SKM-1 (cell line): ENCODE measurements at regions not wholly inside any gene's neighbourhood (a gene's known extent, or its start where the extent isn't known, plus 50 kb on each side); places are given as distances from the start of the nearest gene placed in this dataset.

ENCODE experiments used
- DNase-seq: peaks from one replicate; lab custom pipeline; 2025; ENCODE audit not compliant: unreplicated experiment; lab: John Stamatoyannopoulos, UW

- no peak for DNase-seq
Measured at GRCh38 chr6:165827190-165827518, 164.1 kb upstream of the PDE10A start.

- no peak for DNase-seq
Measured at GRCh38 chr6:165826487-165827189, 163.6 kb upstream of the PDE10A start.

- no peak for DNase-seq
Measured at GRCh38 chr6:165825256-165825815, 162.3 kb upstream of the PDE10A start.

DNA sequence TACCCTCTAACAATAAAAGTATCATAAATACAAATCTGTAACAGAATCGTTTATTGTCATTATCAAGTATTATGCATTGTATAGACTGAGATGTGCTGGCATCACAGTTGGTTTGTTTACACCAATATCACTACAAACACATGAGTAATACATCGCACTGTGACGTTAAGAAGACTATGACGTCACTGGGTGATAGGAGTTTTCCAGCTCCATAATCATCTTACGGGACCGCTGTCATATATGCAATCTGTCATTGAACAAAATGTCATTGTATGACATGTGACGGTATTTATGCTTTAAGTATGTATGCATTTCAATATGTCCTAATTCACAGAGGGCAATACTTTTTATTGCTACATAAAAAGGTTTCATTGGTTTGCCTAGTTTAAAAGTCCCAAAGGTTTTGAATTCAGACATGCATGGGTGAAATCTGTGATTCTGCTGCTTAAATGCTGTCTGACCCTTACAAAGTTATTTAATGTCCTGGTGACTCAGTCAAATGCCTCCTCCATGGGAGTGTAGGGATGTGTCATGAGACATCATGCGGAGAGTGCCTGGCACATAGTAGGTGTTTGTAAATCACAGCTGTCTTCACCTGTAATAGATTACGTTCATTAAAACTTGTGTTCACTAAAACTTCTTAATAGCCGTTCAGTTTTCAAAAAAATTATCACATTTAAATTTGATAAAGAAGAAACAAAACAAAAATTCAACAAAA is 160.7 kb upstream of the PDE10A start:
- no peak for DNase-seq

DNA sequence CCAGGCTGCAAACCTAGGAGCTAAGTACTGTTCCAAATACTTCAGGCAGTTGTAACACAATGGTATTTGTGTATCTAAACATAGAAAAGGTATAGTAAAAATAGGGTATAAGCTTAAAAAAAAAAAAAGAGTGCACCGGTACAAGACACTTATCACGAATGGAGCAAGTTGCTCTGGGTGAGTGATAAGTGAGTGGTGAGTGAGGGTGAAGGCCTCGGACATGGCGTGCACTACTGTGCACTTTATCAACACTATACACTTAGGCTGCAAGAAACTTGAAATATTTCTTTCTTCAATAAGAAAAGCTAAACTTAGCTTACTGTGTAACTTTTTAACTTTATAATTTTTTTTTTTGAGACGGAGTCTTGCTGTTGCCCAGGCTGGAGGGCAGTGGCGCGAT is 159.5 kb upstream of the PDE10A start:
- DNase-seq = no peak

GRCh38 chr6:165821754-165822153 is 158.7 kb upstream of the PDE10A start:
- no peak for DNase-seq

DNA sequence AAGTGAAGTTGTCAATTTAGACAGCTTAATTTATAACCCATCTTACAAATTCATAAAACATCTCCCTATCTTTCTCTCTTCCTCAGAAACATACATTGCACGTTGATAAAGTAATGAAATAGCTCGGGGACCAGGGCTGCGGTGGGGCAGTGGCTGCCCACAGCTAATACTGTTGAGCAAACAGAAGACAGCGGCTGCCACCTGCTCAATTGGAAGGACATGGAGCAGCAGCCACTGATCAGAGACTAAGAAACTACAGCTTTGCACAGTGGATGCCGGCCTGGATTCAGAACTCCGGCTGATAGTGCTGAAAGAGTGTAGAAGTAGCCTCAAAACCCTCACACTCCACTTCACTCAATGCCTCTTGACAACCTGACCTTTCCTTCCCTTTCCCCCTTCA is 157.9 kb upstream of the PDE10A start:
- no peak for DNase-seq

GRCh38 chr6:165820407-165820806 is 157.4 kb upstream of the PDE10A start:
- DNase-seq = no peak

- DNase-seq = no peak
Measured at GRCh38 chr6:165819394-165819793, 156.4 kb upstream of the PDE10A start.

DNA sequence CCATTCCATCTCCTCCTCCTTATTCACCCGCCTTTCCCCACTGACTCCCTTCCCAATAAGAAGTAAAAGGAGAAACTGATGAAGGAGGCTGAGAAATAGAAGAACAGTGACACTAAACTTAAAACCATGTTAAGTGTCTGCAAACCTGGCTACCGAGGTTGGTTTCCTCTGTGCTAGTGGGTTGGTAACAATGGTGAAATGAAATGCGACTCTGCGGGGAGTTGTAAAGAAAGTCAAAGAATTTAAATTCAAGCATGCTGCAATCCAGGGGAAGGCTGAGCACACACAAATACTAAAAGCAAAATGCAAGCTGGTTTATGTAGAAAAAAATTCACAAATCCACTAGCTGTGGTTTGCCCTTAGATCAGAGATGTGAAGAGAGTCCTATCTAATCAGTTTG is 155.2 kb upstream of the PDE10A start:
- no peak for DNase-seq

DNA sequence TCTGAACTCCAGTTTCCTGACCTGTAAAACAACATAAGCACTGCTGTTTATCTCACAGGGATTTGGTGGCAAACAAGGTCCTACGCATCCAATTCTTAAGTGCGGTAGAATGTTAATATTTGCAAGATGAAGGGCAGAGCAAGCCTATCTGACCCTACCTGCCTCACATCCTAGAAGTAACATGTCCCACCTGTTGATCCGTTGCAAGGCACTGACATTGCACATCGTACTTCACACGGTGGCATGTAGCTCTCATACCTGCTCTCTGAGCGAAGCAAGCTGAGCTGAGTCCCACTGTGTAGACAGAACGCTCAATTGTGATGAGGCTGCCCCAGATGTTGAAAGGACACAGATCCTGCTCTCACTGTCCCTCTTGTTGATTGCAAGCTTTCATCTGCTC is 154.7 kb upstream of the PDE10A start:
- no peak for DNase-seq

GRCh38 chr6:165817148-165817547 is 154.1 kb upstream of the PDE10A start:
- DNase-seq = no peak

DNA sequence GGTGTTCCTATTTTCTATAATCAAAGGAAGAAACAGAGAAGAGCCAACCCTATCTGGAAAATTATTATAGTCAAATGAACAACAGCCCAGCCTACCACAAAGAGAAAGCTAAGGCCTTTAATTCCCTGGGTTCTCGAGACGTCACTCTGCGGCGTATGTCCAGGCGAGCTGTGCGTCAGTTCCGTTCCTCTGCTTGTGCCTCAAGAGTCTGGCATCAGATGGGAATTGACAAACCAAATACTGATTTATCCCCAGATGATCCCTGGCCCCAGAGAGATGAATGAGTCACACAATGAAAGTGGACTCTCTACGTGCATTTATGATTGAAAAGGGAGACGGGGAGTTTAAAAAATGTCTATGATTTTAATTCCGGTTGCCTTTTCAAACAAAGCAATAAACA is 151.6 kb upstream of the PDE10A start:
- DNase-seq = no peak

GRCh38 chr6:165811512-165811911 is 148.5 kb upstream of the PDE10A start:
- DNase-seq = no peak

GRCh38 chr6:165808021-165808420 is 145.0 kb upstream of the PDE10A start:
- DNase-seq = no peak

- DNase-seq = no peak
Measured at GRCh38 chr6:165807249-165807960, 144.4 kb upstream of the PDE10A start.

- no peak for DNase-seq
Measured at GRCh38 chr6:165806126-165806810, 143.2 kb upstream of the PDE10A start.

GRCh38 chr6:165805636-165806035 is 142.6 kb upstream of the PDE10A start:
- no peak for DNase-seq

GRCh38 chr6:165805067-165805555 is 142.1 kb upstream of the PDE10A start:
- no peak for DNase-seq

DNA sequence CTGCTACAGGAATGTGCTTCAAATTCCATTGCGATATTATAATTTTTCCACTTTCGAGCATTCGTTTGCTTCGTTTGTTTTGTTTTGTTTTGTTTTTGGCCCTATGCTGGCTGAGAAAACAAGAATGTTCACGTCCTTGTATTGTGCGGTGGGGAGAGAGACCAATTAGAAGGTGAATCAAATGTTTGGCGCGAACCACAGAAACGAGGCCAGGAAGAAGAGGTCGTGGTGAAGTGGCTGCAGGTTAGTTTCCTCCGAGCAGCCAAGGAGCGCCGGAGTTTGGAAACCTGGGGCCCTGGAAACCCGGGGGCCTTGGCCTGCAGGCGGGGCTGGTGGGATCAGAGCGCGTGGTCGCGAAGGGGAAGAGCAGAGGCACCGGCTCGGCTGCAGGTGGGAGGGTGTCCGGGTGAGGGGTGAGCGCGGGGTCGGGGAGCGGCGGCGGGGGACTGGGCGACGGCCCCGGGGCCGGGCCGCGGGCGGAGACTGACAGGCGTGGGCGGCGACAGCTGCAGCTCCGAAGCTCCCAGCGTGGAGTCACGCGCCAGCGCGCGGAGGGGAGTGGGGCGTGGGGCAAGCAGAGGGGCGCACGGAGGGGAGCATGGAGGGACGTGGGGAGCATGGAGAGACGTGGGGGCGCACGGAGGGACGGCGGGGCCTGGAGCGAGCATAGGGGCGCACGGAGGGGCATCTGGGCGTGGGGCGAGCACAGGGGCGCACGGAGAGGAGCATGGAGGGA is 141.5 kb upstream of the PDE10A start:
- no peak for DNase-seq

DNA sequence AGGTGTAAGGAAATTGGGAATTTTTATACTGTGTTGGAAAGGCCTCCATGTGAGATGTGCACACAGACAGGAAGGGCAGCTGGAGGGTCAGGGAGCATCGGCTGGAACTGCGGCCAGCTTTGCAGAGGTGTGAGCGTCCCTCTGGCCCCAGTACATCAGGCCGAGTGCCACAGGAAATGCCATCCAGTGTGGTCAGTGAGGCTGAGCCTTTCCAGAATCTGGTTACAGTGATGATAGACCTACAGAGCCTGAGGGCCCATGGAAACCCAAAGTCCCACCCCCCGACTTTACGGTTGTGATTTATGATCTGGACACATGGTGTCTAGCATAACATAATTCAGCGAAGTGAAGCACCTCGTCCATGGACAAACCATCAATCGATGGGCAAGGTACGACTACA is 137.3 kb upstream of the PDE10A start:
- DNase-seq = no peak
